HCT116 (cell line): ENCODE measurements at regions not wholly inside any gene's neighbourhood (a gene's known extent, or its start where the extent isn't known, plus 50 kb on each side); places are given as distances from the start of the nearest gene placed in this dataset.

Experiments
- ATAC-seq: fragments of 200-7000 bp; cut with Tn5 transposase; 2 replicates; pipeline ENCODE4 v1.9.1; 2020; ENCODE audit warnings: mild to moderate bottlenecking, moderate library complexity
- BruUV-seq: library from RNA; stranded (reverse); fragments of 400-500 nt; replicated peaks from 2 replicates; lab custom pipeline; 2021; lab: Mats Ljungman, UMichigan
- CTCF ChIA-PET: fragments of 300-600 bp; sonication (Branson Sonifier 250); formaldehyde crosslinking; loops from one replicate; lab custom pipeline; 2021; ENCODE audit warnings: antibody characterized with exemption; lab: Charles Lee
- POLR2A ChIA-PET: fragments of 300-600, 350-600 bp; sonication (Branson Sonifier 250); formaldehyde crosslinking; loops from one replicate; lab custom pipeline; 2021; ENCODE audit warnings: antibody characterized with exemption; lab: Charles Lee
- RAD21 ChIA-PET, 2 experiments: fragments of 300-600 bp; sonication (Branson Sonifier 250); formaldehyde crosslinking; loops; one replicate each; lab custom pipeline; 2023; ENCODE audit warnings: low total read pairs in 2 of 2; ENCODE audit not compliant: uncharacterized antibody in 2 of 2, unreplicated experiment in 2 of 2, low non-redundant PET in 1 of 2; lab: Charles Lee
- DNase-seq: peaks from one replicate; pipeline ENCODE4 v3.0.0-alpha.2; 2010; ENCODE audit warnings: low read depth, low spot score
- H2AFZ ChIP-seq: fragments of 200-600 bp; shearing (Covaris generic), sonication (generic); 2 replicates; pipeline ENCODE4 v1.6.1; 2017; ENCODE audit warnings: low read depth, mixed run types, mixed read lengths, antibody characterized with exemption, low read length; ENCODE audit not compliant: poor library complexity, severe bottlenecking
- H3K27ac ChIP-seq: 2 replicates; pipeline ENCODE4 v1.5.1; 2012; ENCODE audit warnings: low read depth, low read length
- H3K27me3 ChIP-seq: fragments of 200-600 bp; sonication (generic); 2 replicates; pipeline ENCODE4 v1.6.1; 2016; ENCODE audit warnings: mixed run types, low read length, mixed read lengths; ENCODE audit not compliant: insufficient read depth
- H3K36me3 ChIP-seq, 2 experiments: fragments of 200-500 bp in 1 of 2; fragments of 200-600 bp in 1 of 2; sonication (Bioruptor generic) in 1 of 2; sonication (generic) in 1 of 2; 2 replicates each; pipeline versions ENCODE4 v1.5.1 to v1.6.1; 2014 to 2016; ENCODE audit warnings: low read length in 2 of 2, inconsistent platforms in 1 of 2, mixed read lengths in 1 of 2, mixed run types in 1 of 2; ENCODE audit not compliant: insufficient read depth in 2 of 2, control insufficient read depth in 1 of 2
- H3K4me1 ChIP-seq, 2 experiments: fragments of 200-600 bp in 1 of 2; sonication (generic) in 1 of 2; 2 replicates each; pipeline versions ENCODE4 v1.5.1 to v1.6.1; 2012 to 2017; ENCODE audit warnings: low read length in 2 of 2, inconsistent platforms in 1 of 2, mild to moderate bottlenecking in 1 of 2, mixed read lengths in 1 of 2, mixed run types in 1 of 2, moderate library complexity in 1 of 2; ENCODE audit not compliant: insufficient read depth in 2 of 2, control insufficient read depth in 1 of 2
- H3K4me2 ChIP-seq: fragments of 200-600 bp; sonication (generic); 2 replicates; pipeline ENCODE4 v1.6.1; 2017; ENCODE audit warnings: mixed run types, low read length, mixed read lengths
- H3K4me3 ChIP-seq, 2 experiments: fragments of 200-600 bp in 1 of 2; sonication (generic) in 1 of 2; replicated peaks in 1 of 2; 2 replicates each; pipeline ENCODE4 v1.5.1; 2011 to 2016; ENCODE audit warnings: low read length in 2 of 2, control low read depth in 1 of 2, low read depth in 1 of 2, mild to moderate bottlenecking in 1 of 2, mixed read lengths in 1 of 2, mixed run types in 1 of 2
- H3K79me2 ChIP-seq: fragments of 200-600 bp; sonication (generic); 2 replicates; pipeline ENCODE4 v1.6.1; 2017; ENCODE audit warnings: mild to moderate bottlenecking, mixed run types, low read length, moderate library complexity, mixed read lengths; ENCODE audit not compliant: insufficient read depth
- H3K9ac ChIP-seq: fragments of 200-600 bp; sonication (generic); 2 replicates; pipeline ENCODE4 v1.6.1; 2016; ENCODE audit warnings: low read length, mixed read lengths
- H3K9me2 ChIP-seq: fragments of 200-600 bp; sonication (generic), shearing (Covaris generic); 2 replicates; pipeline ENCODE4 v1.6.1; 2017; ENCODE audit warnings: mixed run types, mild to moderate bottlenecking, moderate library complexity; ENCODE audit not compliant: insufficient read depth
- H3K9me3 ChIP-seq, 2 experiments: fragments of 200-500 bp in 1 of 2; fragments of 200-600 bp in 1 of 2; sonication (Bioruptor generic) in 1 of 2; sonication (generic) in 1 of 2; 2 replicates each; pipeline ENCODE4 v1.6.1; 2014 to 2017; ENCODE audit warnings: low read length in 2 of 2, mixed read lengths in 2 of 2, inconsistent platforms in 1 of 2, low read depth in 1 of 2, mild to moderate bottlenecking in 1 of 2, mixed run types in 1 of 2, moderate library complexity in 1 of 2; ENCODE audit not compliant: control insufficient read depth in 1 of 2, insufficient read depth in 1 of 2
- H4K20me1 ChIP-seq: fragments of 200-600 bp; sonication (generic), shearing (Covaris generic); 2 replicates; pipeline ENCODE4 v1.6.1; 2017; ENCODE audit warnings: mixed run types, mild to moderate bottlenecking, moderate library complexity; ENCODE audit not compliant: insufficient read depth
- CBX3 ChIP-seq: IDR thresholded peaks from 2 replicates; pipeline ENCODE4 v1.6.1; 2012; ENCODE audit warnings: low read depth
- EGR1 ChIP-seq: IDR thresholded peaks from 2 replicates; pipeline ENCODE4 v1.6.1; 2012; ENCODE audit warnings: low read depth
- ELF1 ChIP-seq: IDR thresholded peaks from 2 replicates; pipeline ENCODE4 v1.6.1; 2012; ENCODE audit warnings: low read depth, borderline replicate concordance
- EZH2 ChIP-seq: fragments of 200-600 bp; sonication (generic); IDR thresholded peaks from 2 replicates; pipeline ENCODE4 v1.6.1; 2017; ENCODE audit warnings: antibody characterized with exemption, mixed run types
- EZH2phosphoT487 ChIP-seq: fragments of 200-600 bp; IDR thresholded peaks from 2 replicates; pipeline ENCODE4 v1.6.1; 2018; ENCODE audit warnings: antibody characterized with exemption, borderline replicate concordance
- JUND ChIP-seq: IDR thresholded peaks from 2 replicates; pipeline ENCODE4 v1.6.1; 2012
- MAX ChIP-seq: IDR thresholded peaks from 2 replicates; pipeline ENCODE4 v1.6.1; 2012
- POLR2A ChIP-seq: IDR thresholded peaks from 2 replicates; pipeline ENCODE4 v1.7.0; 2011; ENCODE audit warnings: borderline replicate concordance; ENCODE audit not compliant: insufficient read depth, insufficient read length; ENCODE audit errors: extremely low read depth
- POLR2AphosphoS5 ChIP-seq: IDR thresholded peaks from 2 replicates; pipeline ENCODE4 v1.6.1; 2011; ENCODE audit warnings: mild to moderate bottlenecking, low read depth, low read length, moderate library complexity
- SIN3A ChIP-seq: IDR thresholded peaks from 2 replicates; pipeline ENCODE4 v1.6.1; 2012; ENCODE audit warnings: low read depth
- SP1 ChIP-seq: IDR thresholded peaks from 2 replicates; pipeline ENCODE4 v1.6.1; 2012; ENCODE audit warnings: low read depth
- SRF ChIP-seq: IDR thresholded peaks from 2 replicates; pipeline ENCODE4 v1.6.1; 2012; ENCODE audit warnings: low read depth
- TCF7L2 ChIP-seq: IDR thresholded peaks from 2 replicates; pipeline ENCODE4 v1.7.0; 2011; ENCODE audit warnings: borderline replicate concordance, inconsistent platforms; ENCODE audit not compliant: insufficient read depth, insufficient read length; ENCODE audit errors: extremely low read depth
- ZNF274 ChIP-seq: fragments of 200-500 bp; sonication (Bioruptor generic); IDR thresholded peaks from 2 replicates; pipeline ENCODE4 v1.6.1; 2014; ENCODE audit warnings: mild to moderate bottlenecking, low read depth, low read length, inconsistent platforms
- intact Hi-C: fragments of 100-400 bp; cut with micrococcal nuclease; formaldehyde crosslinking; loops from 2 replicates; pipeline ENCODE4 v1.10.0; 2022
- TF ChIP-seq, protein P1 (sequence below): IDR thresholded peaks from 2 replicates; pipeline ENCODE4 v1.6.1; 2012
- TF ChIP-seq, protein P2 (sequence below): IDR thresholded peaks from 2 replicates; pipeline ENCODE4 v1.6.1; 2012; ENCODE audit warnings: low read depth
- TF ChIP-seq, protein P3 (sequence below), 3 experiments: fragments of 200-600 bp in 1 of 3; sonication (generic) in 1 of 3; IDR thresholded peaks in 2 of 3; conservative IDR thresholded peaks in 1 of 3; 2 replicates each; pipeline ENCODE4 v1.5.1; 2012 to 2017; ENCODE audit warnings: low read depth in 2 of 3, low read length in 2 of 3, antibody characterized with exemption in 1 of 3, borderline replicate concordance in 1 of 3, control low read depth in 1 of 3, mild to moderate bottlenecking in 1 of 3, mixed read lengths in 1 of 3, mixed run types in 1 of 3, moderate library complexity in 1 of 3; ENCODE audit not compliant: insufficient read depth in 1 of 3

DNA sequence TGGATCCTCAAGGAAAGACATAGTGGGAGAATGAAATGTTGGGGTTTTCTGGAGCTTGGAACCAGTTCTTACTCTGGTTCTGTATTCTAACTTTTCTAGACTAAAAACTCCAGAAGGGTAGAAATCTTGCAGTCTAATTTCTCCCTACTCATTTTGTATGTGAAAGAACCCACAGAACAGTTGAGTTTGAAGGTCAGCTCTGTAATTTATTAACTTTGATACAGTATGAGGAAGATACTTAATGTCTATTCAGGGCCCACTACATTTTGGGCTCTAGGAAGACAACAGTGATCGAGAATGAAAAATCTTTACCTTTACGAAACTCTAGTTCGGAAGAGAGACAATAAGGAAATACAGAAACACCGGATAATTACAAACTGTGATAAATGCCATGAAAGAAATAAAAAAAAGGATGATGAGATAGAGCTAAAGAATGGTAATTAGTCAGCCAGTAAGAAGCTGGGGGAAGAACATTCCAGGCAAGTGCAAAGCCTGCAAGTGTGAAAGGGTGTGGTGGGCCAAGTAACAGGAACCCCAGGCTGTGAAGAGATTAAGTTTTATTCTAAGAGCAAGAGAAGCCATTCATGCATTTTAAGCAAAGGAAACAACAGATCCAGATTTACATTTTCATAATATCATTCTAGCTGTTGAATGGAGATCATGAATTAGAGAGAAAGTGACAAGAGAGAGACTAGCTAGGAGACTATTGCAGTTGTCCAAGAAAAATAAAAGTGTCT is 159.9 kb upstream of the HMCN1 start:
- no peaks in the 10 kb centered on the region for H3K4me1 ChIP-seq
- BruUV-seq: no TSS peak
- no peaks in the 10 kb centered on the region for H3K79me2 ChIP-seq
- intact Hi-C loops: no loop called here
- no peaks in the 10 kb centered on the region for H3K36me3 ChIP-seq
- DNase-seq (no peak), ATAC-seq (no peak)
- H3K4me3 ChIP-seq: no peak overlapping the region
- no peak overlapping the region for H3K9ac ChIP-seq
- POLR2A ChIA-PET: no interaction called here
- no peaks in the 10 kb centered on the region for H3K27me3 ChIP-seq
- TF ChIP-seq POLR2AphosphoS5: no peak
- TF ChIP-seq JUND: no peak
- TF ChIP-seq POLR2A: no peak
- TF ChIP-seq MAX: no peak
- no peak for TF ChIP-seq EZH2
- TF ChIP-seq SRF: no peak
- no peak for TF ChIP-seq ELF1
- TF ChIP-seq ZNF274: no peak
- no peak for TF ChIP-seq CBX3
- TF ChIP-seq, protein P1, sequence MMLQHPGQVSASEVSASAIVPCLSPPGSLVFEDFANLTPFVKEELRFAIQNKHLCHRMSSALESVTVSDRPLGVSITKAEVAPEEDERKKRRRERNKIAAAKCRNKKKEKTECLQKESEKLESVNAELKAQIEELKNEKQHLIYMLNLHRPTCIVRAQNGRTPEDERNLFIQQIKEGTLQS: no peak
- TF ChIP-seq EZH2phosphoT487: no peak
- TF ChIP-seq, protein P2, sequence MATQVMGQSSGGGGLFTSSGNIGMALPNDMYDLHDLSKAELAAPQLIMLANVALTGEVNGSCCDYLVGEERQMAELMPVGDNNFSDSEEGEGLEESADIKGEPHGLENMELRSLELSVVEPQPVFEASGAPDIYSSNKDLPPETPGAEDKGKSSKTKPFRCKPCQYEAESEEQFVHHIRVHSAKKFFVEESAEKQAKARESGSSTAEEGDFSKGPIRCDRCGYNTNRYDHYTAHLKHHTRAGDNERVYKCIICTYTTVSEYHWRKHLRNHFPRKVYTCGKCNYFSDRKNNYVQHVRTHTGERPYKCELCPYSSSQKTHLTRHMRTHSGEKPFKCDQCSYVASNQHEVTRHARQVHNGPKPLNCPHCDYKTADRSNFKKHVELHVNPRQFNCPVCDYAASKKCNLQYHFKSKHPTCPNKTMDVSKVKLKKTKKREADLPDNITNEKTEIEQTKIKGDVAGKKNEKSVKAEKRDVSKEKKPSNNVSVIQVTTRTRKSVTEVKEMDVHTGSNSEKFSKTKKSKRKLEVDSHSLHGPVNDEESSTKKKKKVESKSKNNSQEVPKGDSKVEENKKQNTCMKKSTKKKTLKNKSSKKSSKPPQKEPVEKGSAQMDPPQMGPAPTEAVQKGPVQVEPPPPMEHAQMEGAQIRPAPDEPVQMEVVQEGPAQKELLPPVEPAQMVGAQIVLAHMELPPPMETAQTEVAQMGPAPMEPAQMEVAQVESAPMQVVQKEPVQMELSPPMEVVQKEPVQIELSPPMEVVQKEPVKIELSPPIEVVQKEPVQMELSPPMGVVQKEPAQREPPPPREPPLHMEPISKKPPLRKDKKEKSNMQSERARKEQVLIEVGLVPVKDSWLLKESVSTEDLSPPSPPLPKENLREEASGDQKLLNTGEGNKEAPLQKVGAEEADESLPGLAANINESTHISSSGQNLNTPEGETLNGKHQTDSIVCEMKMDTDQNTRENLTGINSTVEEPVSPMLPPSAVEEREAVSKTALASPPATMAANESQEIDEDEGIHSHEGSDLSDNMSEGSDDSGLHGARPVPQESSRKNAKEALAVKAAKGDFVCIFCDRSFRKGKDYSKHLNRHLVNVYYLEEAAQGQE: no peak
- no peak for TF ChIP-seq EGR1
- no peak for TF ChIP-seq SP1
- TF ChIP-seq, protein P3, sequence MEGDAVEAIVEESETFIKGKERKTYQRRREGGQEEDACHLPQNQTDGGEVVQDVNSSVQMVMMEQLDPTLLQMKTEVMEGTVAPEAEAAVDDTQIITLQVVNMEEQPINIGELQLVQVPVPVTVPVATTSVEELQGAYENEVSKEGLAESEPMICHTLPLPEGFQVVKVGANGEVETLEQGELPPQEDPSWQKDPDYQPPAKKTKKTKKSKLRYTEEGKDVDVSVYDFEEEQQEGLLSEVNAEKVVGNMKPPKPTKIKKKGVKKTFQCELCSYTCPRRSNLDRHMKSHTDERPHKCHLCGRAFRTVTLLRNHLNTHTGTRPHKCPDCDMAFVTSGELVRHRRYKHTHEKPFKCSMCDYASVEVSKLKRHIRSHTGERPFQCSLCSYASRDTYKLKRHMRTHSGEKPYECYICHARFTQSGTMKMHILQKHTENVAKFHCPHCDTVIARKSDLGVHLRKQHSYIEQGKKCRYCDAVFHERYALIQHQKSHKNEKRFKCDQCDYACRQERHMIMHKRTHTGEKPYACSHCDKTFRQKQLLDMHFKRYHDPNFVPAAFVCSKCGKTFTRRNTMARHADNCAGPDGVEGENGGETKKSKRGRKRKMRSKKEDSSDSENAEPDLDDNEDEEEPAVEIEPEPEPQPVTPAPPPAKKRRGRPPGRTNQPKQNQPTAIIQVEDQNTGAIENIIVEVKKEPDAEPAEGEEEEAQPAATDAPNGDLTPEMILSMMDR (IDR thresholded peaks at IDR 0.05 in 2 of 3, conservative IDR thresholded peaks at IDR 0.05 in 1 of 3; ENCODE audit: borderline replicate concordance in 1 of 3, insufficient read depth in 1 of 3, low read depth in 2 of 3, low read length in 2 of 3): no peak
- TF ChIP-seq TCF7L2: no peak
- no peak for TF ChIP-seq SIN3A
- H4K20me1 ChIP-seq: no peaks in the 10 kb centered on the region
- CTCF ChIA-PET: no interaction called here
- no peaks in the 10 kb centered on the region for H3K9me3 ChIP-seq
- no peak overlapping the region for H2AFZ ChIP-seq
- H3K27ac ChIP-seq: no peak overlapping the region
- H3K9me2 ChIP-seq: no peaks in the 10 kb centered on the region
- RAD21 ChIA-PET: no interaction called here
- H3K4me2 ChIP-seq: no peak overlapping the region
